ENCODE measurements at regions not wholly inside any gene's neighbourhood (a gene's known extent, or its start where the extent isn't known, plus 50 kb on each side); places are given as distances from the start of the nearest gene placed in this dataset.

DNA sequence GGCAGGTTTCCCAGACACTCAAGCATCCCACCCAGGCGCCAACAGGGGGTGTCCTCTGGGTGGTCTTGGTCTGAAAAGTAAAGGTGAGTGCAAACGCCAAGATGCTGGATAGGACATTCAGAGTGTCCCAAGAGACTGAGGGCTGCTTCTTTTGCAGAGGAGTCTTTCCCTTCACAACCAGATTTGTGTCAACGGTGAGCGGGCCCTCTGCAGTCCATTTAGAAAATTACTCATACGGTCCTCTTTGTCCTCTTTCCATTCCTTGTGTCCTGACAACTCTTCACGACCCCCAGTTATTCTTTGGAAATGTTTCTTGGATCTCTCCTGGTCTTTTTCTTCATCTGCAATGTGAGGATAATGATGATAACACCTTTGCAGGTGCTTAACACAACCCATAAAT is 257.8 kb downstream of the CDC5L start:
- TF ChIP-seq, protein P1, sequence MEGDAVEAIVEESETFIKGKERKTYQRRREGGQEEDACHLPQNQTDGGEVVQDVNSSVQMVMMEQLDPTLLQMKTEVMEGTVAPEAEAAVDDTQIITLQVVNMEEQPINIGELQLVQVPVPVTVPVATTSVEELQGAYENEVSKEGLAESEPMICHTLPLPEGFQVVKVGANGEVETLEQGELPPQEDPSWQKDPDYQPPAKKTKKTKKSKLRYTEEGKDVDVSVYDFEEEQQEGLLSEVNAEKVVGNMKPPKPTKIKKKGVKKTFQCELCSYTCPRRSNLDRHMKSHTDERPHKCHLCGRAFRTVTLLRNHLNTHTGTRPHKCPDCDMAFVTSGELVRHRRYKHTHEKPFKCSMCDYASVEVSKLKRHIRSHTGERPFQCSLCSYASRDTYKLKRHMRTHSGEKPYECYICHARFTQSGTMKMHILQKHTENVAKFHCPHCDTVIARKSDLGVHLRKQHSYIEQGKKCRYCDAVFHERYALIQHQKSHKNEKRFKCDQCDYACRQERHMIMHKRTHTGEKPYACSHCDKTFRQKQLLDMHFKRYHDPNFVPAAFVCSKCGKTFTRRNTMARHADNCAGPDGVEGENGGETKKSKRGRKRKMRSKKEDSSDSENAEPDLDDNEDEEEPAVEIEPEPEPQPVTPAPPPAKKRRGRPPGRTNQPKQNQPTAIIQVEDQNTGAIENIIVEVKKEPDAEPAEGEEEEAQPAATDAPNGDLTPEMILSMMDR (IDR thresholded peaks at IDR 0.05): no peak
- TF ChIP-seq POLR2A (IDR thresholded peaks at IDR 0.05): no peak

Data from suprapubic skin (tissue), 3 donors.